GM12878 (cell line): ENCODE measurements at regions not wholly inside any gene's neighbourhood (a gene's known extent, or its start where the extent isn't known, plus 50 kb on each side); places are given as distances from the start of the nearest gene placed in this dataset.

Experiments
- ATAC-seq: fragments of 200-7000 bp; cut with Tn5 transposase; 3 replicates; pipeline ENCODE4 v1.9.1; 2020; ENCODE audit warnings: mild to moderate bottlenecking, moderate library complexity
- BruUV-seq: library from RNA; stranded (reverse); fragments of 400-500 nt; replicated peaks from 2 replicates; lab custom pipeline; 2021; lab: Mats Ljungman, UMichigan
- CTCF ChIA-PET: fragments of 300-600 bp; sonication (Branson Sonifier 250); formaldehyde crosslinking; extraction: SDS; loops from one replicate; lab custom pipeline; 2021; ENCODE audit warnings: inconsistent platforms; lab: Yijun Ruan, JAX
- POLR2A ChIA-PET: fragments of 350-600 bp; formaldehyde crosslinking; extraction: SDS; loops from one replicate; lab custom pipeline; 2021; ENCODE audit warnings: inconsistent platforms; lab: Charles Lee
- RAD21 ChIA-PET: fragments of 300-600 bp; sonication (Branson Sonifier 250); formaldehyde crosslinking; loops from one replicate; lab custom pipeline; 2023; ENCODE audit warnings: antibody characterized with exemption; ENCODE audit not compliant: unreplicated experiment; lab: Charles Lee
- SMC1A ChIA-PET: fragments of 300-600 bp; sonication (Branson Sonifier 250); formaldehyde crosslinking; loops from one replicate; lab custom pipeline; 2023; ENCODE audit not compliant: unreplicated experiment, uncharacterized antibody; lab: Charles Lee
- DNase-seq: peaks from one replicate; pipeline ENCODE4 v3.0.0-alpha.2; 2011; ENCODE audit warnings: low read depth, low spot score
- FAIRE-seq: peaks from 3 replicates; lab custom pipeline; 2011; peaks lifted over from hg19 to GRCh38; lab: Jason Lieb, UNC
- H2AFZ ChIP-seq: 2 replicates; pipeline ENCODE4 v1.6.0; 2011; ENCODE audit warnings: low read depth, low read length, control low read depth; ENCODE audit not compliant: control insufficient read depth
- H3K27ac ChIP-seq: 2 replicates; pipeline ENCODE4 v1.5.1; 2011; ENCODE audit warnings: control low read depth; ENCODE audit not compliant: control insufficient read depth, insufficient read depth
- H3K27me3 ChIP-seq, 2 experiments: replicated peaks in 1 of 2; 2 replicates each; pipeline versions ENCODE4 v1.6.0 to v1.6.1; 2011; ENCODE audit warnings: low read length in 1 of 2; ENCODE audit not compliant: control insufficient read depth in 2 of 2, insufficient read depth in 2 of 2
- H3K36me3 ChIP-seq, 2 experiments: 2 replicates each; pipeline ENCODE4 v1.5.1; 2011; ENCODE audit warnings: low read length in 1 of 2; ENCODE audit not compliant: control insufficient read depth in 2 of 2, insufficient read depth in 2 of 2
- H3K4me1 ChIP-seq: 2 replicates; pipeline ENCODE4 v1.6.1; 2011; ENCODE audit warnings: mild to moderate bottlenecking, low read length, moderate library complexity, mixed read lengths; ENCODE audit not compliant: control insufficient read depth, insufficient read depth
- H3K4me2 ChIP-seq: 2 replicates; pipeline ENCODE4 v1.6.0; 2011; ENCODE audit warnings: control low read depth; ENCODE audit not compliant: control insufficient read depth, insufficient read depth
- H3K4me3 ChIP-seq: fragments of 200-600 bp; sonication (generic); 2 replicates; pipeline ENCODE4 v1.5.1; 2016
- H3K79me2 ChIP-seq: 2 replicates; pipeline ENCODE4 v1.6.0; 2011; ENCODE audit warnings: low read length; ENCODE audit not compliant: control insufficient read depth, insufficient read depth
- H3K9ac ChIP-seq: 2 replicates; pipeline ENCODE4 v1.8.0; 2011; ENCODE audit warnings: low read length, control low read depth, mixed read lengths; ENCODE audit not compliant: control insufficient read depth, insufficient read depth
- H3K9me3 ChIP-seq: replicated peaks from 3 replicates; pipeline ENCODE4 v1.5.1; 2011; ENCODE audit warnings: mild to moderate bottlenecking, low read length; ENCODE audit not compliant: control insufficient read depth, insufficient read depth
- H4K20me1 ChIP-seq: 2 replicates; pipeline ENCODE4 v1.6.0; 2011; ENCODE audit not compliant: control insufficient read depth, insufficient read depth
- DPF2 ChIP-seq: fragments of 450-650 bp; IDR thresholded peaks from 2 replicates; pipeline ENCODE4 v1.6.1; 2017; ENCODE audit warnings: mild to moderate bottlenecking
- E2F8 ChIP-seq: fragments of 450-650 bp; IDR thresholded peaks from 2 replicates; pipeline ENCODE4 v1.6.1; 2018; ENCODE audit warnings: mild to moderate bottlenecking, low read depth, moderate library complexity; ENCODE audit not compliant: partially characterized antibody
- NR2C1 ChIP-seq: fragments of 450-650 bp; IDR thresholded peaks from 2 replicates; pipeline ENCODE4 v1.6.1; 2017; ENCODE audit warnings: antibody characterized with exemption, mild to moderate bottlenecking, moderate library complexity
- NR2F1 ChIP-seq: fragments of 450-650 bp; conservative IDR thresholded peaks from 2 replicates; pipeline ENCODE4 v1.6.1; 2017; ENCODE audit warnings: mild to moderate bottlenecking
- PBX3 ChIP-seq: IDR thresholded peaks from 2 replicates; pipeline ENCODE4 v1.6.1; 2011; ENCODE audit warnings: mild to moderate bottlenecking, low read depth, low read length, moderate library complexity; ENCODE audit not compliant: insufficient replicate concordance
- WRNIP1 ChIP-seq: IDR thresholded peaks from 2 replicates; pipeline ENCODE4 v1.6.1; 2011; ENCODE audit warnings: low read depth, low read length, improper control_type of control experiment, borderline replicate concordance
- ZBTB11 ChIP-seq: fragments of 450-650 bp; formaldehyde crosslinking; IDR thresholded peaks from 2 replicates; pipeline ENCODE4 v1.5.0; 2022; ENCODE audit warnings: mild to moderate bottlenecking, missing genetic modification characterization
- WGBS: methylation state at CpG from one replicate; pipeline ENCODE4 v1.1.6; 2016; ENCODE audit warnings: low lambda C conversion rate; ENCODE audit not compliant: insufficient replicate concordance, insufficient coverage; ENCODE audit errors: missing lambda C conversion rate; 5-methylcytosine and 5-hydroxymethylcytosine counted together
- in situ Hi-C: fragments of 300-500 bp; cut with MboI; formaldehyde crosslinking; loops from 9 replicates; pipeline ENCODE4 v1.14.3; 2018; ENCODE audit warnings: mixed read lengths
- intact Hi-C: fragments of 100-400 bp; cut with micrococcal nuclease; formaldehyde crosslinking; loops from one replicate; pipeline ENCODE4 v1.14.2; 2022; ENCODE audit not compliant: unreplicated experiment

GRCh38 chr7:153297141-153297540, 537.6 kb downstream of the ACTR3B start (continued):
- TF ChIP-seq E2F8 (no peak), WRNIP1 (no peak)

- Histone ChIP-seq H3K79me2 (no peaks in the 10 kb centered on the region), H3K27me3 (no peaks in the 10 kb centered on the region), H2AFZ (no peak overlapping the region), H3K36me3 (no peaks in the 10 kb centered on the region), H3K4me1 (no peaks in the 10 kb centered on the region), H3K9me3 (no peaks in the 10 kb centered on the region), H4K20me1 (no peaks in the 10 kb centered on the region), H3K4me2 (no peak overlapping the region), H3K9ac (no peak overlapping the region), H3K27ac (no peak overlapping the region), H3K4me3 (no peak overlapping the region)
- RAD21 ChIA-PET, result no interaction called here
- CTCF ChIA-PET, result no interaction called here
- FAIRE-seq, result no peak
- no peak for ATAC-seq
- WGBS, result 62% methylated on average over 7 of the region's 7 CpGs
- in situ Hi-C loops (no loop called here), intact Hi-C loops (no loop called here)
- POLR2A ChIA-PET, result no interaction called here
- SMC1A ChIA-PET, result no interaction called here
- no peak for DNase-seq
- TF ChIP-seq NR2C1 (no peak), DPF2 (no peak), NR2F1 (no peak), PBX3 (no peak), ZBTB11 (no peak)
- BruUV-seq, result no TSS peak
Observed at GRCh38 chr7:153301936-153302335, 542.4 kb downstream of the ACTR3B start.
